ENCODE measurements at regions not wholly inside any gene's neighbourhood (a gene's known extent, or its start where the extent isn't known, plus 50 kb on each side); places are given as distances from the start of the nearest gene placed in this dataset.

- TF ChIP-seq CTCF (IDR thresholded peaks at IDR 0.05) = no peak
- no peak overlapping the region for H3K27ac ChIP-seq
- no peaks in the 10 kb centered on the region for H3K27me3 ChIP-seq
- no peaks in the 10 kb centered on the region for H3K4me1 ChIP-seq (ENCODE audit: control insufficient read depth in 1 of 2, insufficient read depth in 1 of 2, low read depth in 1 of 2, low read length in 1 of 2)
- H3K4me3 ChIP-seq (ENCODE audit: low read depth in 1 of 2, low read length in 1 of 2) = no peak overlapping the region
- H3K36me3 ChIP-seq = no peaks in the 10 kb centered on the region
- no peaks in the 10 kb centered on the region for H3K9me3 ChIP-seq
Measured at GRCh38 chr11:39435641-39436040, 2023.8 kb downstream of the LRRC4C start.

GRCh38 chr11:39434466-39434865 is 2025.0 kb downstream of the LRRC4C start:
- H3K27me3 ChIP-seq = no peaks in the 10 kb centered on the region
- no peaks in the 10 kb centered on the region for H3K4me1 ChIP-seq (ENCODE audit: control insufficient read depth in 1 of 2, insufficient read depth in 1 of 2, low read depth in 1 of 2, low read length in 1 of 2)
- no peaks in the 10 kb centered on the region for H3K36me3 ChIP-seq
- no peak for TF ChIP-seq CTCF (IDR thresholded peaks at IDR 0.05)
- H3K9me3 ChIP-seq = no peaks in the 10 kb centered on the region
- no peak overlapping the region for H3K4me3 ChIP-seq (ENCODE audit: low read depth in 1 of 2, low read length in 1 of 2)
- H3K27ac ChIP-seq = no peak overlapping the region

- Histone ChIP-seq H3K4me1 (ENCODE audit: control insufficient read depth in 1 of 2, insufficient read depth in 1 of 2, low read depth in 1 of 2, low read length in 1 of 2) (no peaks in the 10 kb centered on the region), H3K27ac (no peak overlapping the region), H3K36me3 (no peaks in the 10 kb centered on the region), H3K9me3 (no peaks in the 10 kb centered on the region), H3K4me3 (ENCODE audit: low read depth in 1 of 2, low read length in 1 of 2) (no peak overlapping the region), H3K27me3 (no peaks in the 10 kb centered on the region)
- no peak for TF ChIP-seq CTCF (IDR thresholded peaks at IDR 0.05)
Measured at GRCh38 chr11:39432929-39433328, 2026.5 kb downstream of the LRRC4C start.

- TF ChIP-seq CTCF (IDR thresholded peaks at IDR 0.05) = no peak
- no peaks in the 10 kb centered on the region for H3K4me1 ChIP-seq (ENCODE audit: control insufficient read depth in 1 of 2, insufficient read depth in 1 of 2, low read depth in 1 of 2, low read length in 1 of 2)
- no peaks in the 10 kb centered on the region for H3K9me3 ChIP-seq
- no peaks in the 10 kb centered on the region for H3K36me3 ChIP-seq
- no peaks in the 10 kb centered on the region for H3K27me3 ChIP-seq
- no peak overlapping the region for H3K27ac ChIP-seq
- no peak overlapping the region for H3K4me3 ChIP-seq (ENCODE audit: low read depth in 1 of 2, low read length in 1 of 2)
Measured at GRCh38 chr11:39425226-39425625, 2034.2 kb downstream of the LRRC4C start.

- H3K4me3 ChIP-seq (ENCODE audit: low read depth in 1 of 2, low read length in 1 of 2) = no peak overlapping the region
- TF ChIP-seq CTCF (IDR thresholded peaks at IDR 0.05) = no peak
- H3K36me3 ChIP-seq = no peaks in the 10 kb centered on the region
- no peaks in the 10 kb centered on the region for H3K4me1 ChIP-seq (ENCODE audit: control insufficient read depth in 1 of 2, insufficient read depth in 1 of 2, low read depth in 1 of 2, low read length in 1 of 2)
- no peaks in the 10 kb centered on the region for H3K9me3 ChIP-seq
- no peak overlapping the region for H3K27ac ChIP-seq
- no peaks in the 10 kb centered on the region for H3K27me3 ChIP-seq
Measured at GRCh38 chr11:39412117-39412516, 2047.3 kb downstream of the LRRC4C start.

GRCh38 chr11:39385911-39386310 is 2073.5 kb downstream of the LRRC4C start:
- Histone ChIP-seq H3K27me3 (no peaks in the 10 kb centered on the region), H3K9me3 (no peaks in the 10 kb centered on the region), H3K4me3 (ENCODE audit: low read depth in 1 of 2, low read length in 1 of 2) (no peak overlapping the region), H3K36me3 (no peaks in the 10 kb centered on the region), H3K27ac (no peak overlapping the region), H3K4me1 (ENCODE audit: control insufficient read depth in 1 of 2, insufficient read depth in 1 of 2, low read depth in 1 of 2, low read length in 1 of 2) (no peaks in the 10 kb centered on the region)
- no peak for TF ChIP-seq CTCF (IDR thresholded peaks at IDR 0.05)

Data from neutrophil (primary cell).